RWPE1 (cell line): ENCODE measurements at regions not wholly inside any gene's neighbourhood (a gene's known extent, or its start where the extent isn't known, plus 50 kb on each side); places are given as distances from the start of the nearest gene placed in this dataset.
A peak's percentile ranks its signal among the peaks of the same experiment; 100 is the strongest.

ENCODE experiments used
- CTCF ChIA-PET: fragments of 350-600 bp; sonication (Branson Sonifier 250); formaldehyde crosslinking; extraction: SDS; loops from one replicate; lab custom pipeline; 2021; lab: Yijun Ruan, JAX
- POLR2A ChIA-PET: fragments of 400-600 bp; formaldehyde crosslinking; extraction: SDS; loops from one replicate; lab custom pipeline; 2020; ENCODE audit warnings: antibody characterized with exemption; ENCODE audit not compliant: low non-redundant PET; lab: Yijun Ruan, JAX
- DNase-seq: peaks from one replicate; pipeline ENCODE4 v3.0.0; 2012; ENCODE audit warnings: low spot score
- H3K27ac ChIP-seq: fragments of 450-650 bp; 2 replicates; pipeline ENCODE4 v1.5.1; 2017
- TF ChIP-seq, protein P1 (sequence below): fragments of 450-650 bp; conservative IDR thresholded peaks from 2 replicates; pipeline ENCODE4 v1.5.1; 2017; ENCODE audit warnings: low read depth, mild to moderate bottlenecking

GRCh38 chr22:49639956-49640355 lies 187.7 kb downstream of the BRD1 start:
- no peak for DNase-seq
- no peak overlapping the region for H3K27ac ChIP-seq
- TF ChIP-seq, protein P1, sequence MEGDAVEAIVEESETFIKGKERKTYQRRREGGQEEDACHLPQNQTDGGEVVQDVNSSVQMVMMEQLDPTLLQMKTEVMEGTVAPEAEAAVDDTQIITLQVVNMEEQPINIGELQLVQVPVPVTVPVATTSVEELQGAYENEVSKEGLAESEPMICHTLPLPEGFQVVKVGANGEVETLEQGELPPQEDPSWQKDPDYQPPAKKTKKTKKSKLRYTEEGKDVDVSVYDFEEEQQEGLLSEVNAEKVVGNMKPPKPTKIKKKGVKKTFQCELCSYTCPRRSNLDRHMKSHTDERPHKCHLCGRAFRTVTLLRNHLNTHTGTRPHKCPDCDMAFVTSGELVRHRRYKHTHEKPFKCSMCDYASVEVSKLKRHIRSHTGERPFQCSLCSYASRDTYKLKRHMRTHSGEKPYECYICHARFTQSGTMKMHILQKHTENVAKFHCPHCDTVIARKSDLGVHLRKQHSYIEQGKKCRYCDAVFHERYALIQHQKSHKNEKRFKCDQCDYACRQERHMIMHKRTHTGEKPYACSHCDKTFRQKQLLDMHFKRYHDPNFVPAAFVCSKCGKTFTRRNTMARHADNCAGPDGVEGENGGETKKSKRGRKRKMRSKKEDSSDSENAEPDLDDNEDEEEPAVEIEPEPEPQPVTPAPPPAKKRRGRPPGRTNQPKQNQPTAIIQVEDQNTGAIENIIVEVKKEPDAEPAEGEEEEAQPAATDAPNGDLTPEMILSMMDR = no peak
- ChIA-PET POLR2A (no interaction called here), CTCF (no interaction called here)

DNA sequence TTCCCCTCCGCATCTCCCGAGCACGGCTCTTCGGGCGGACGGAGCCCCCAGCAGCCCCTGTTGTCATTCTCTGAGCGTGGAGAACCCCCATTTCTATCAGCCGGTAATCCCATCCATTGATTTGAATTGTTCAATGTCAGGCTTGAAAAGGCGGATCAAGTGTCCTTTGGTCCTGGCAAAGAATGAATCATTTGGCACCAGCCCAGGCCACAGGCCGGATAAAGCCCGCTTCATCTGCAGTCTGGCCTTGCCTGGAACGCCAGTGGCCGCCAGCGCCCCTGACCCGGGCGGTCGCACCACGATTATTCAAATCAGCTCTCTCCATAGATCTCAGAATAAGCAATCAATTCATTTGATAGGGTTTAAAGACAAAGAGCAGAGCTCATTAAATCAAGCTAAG lies 188.9 kb downstream of the BRD1 start:
- ChIA-PET POLR2A (no interaction called here), CTCF (no interaction called here)

GRCh38 chr22:49638001-49638400 lies 189.7 kb downstream of the BRD1 start:
- CTCF ChIA-PET = no interaction called here
- POLR2A ChIA-PET = no interaction called here
- TF ChIP-seq, protein P1 = no peak
- no peak overlapping the region for H3K27ac ChIP-seq
- no peak for DNase-seq

More for the DNA sequence above, 188.9 kb downstream of the BRD1 start:
- DNase-seq = peak; percentile 17
- no peak overlapping the region for H3K27ac ChIP-seq
- TF ChIP-seq, protein P1 = no peak

GRCh38 chr22:49637255-49637760 lies 190.4 kb downstream of the BRD1 start:
- TF ChIP-seq, protein P1 = no peak
- H3K27ac ChIP-seq = no peak overlapping the region
- CTCF ChIA-PET = no interaction called here
- DNase-seq = no peak
- POLR2A ChIA-PET = no interaction called here

GRCh38 chr22:49636649-49637048 lies 191.0 kb downstream of the BRD1 start:
- POLR2A ChIA-PET = no interaction called here
- no peak for DNase-seq
- no peak overlapping the region for H3K27ac ChIP-seq
- CTCF ChIA-PET = no interaction called here
- TF ChIP-seq, protein P1 = no peak

DNA sequence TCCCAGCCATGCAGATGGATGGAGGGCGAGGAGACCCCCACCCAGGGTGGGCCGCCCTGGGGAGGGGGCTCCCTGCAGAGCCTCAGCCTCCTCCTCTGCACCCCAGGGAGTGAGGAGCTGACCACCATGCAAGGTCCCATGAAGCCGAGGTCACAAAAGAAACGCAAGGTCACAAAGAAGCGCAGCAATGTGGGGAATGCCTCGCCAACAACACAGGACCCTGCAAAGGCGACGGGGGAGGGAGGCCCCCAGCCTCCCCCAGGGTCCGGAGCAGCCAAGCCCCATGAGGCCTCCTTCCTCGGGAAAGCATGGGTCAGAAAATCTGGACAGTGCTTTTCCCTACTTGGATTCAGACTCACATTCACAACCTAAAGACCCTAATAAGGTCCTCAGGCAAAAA lies 191.5 kb downstream of the BRD1 start:
- TF ChIP-seq, protein P1 = no peak
- no peak overlapping the region for H3K27ac ChIP-seq
- ChIA-PET CTCF (no interaction called here), POLR2A (no interaction called here)
- DNase-seq = no peak
